Stomach (tissue), 8 donors: ENCODE measurements at regions not wholly inside any gene's neighbourhood (a gene's known extent, or its start where the extent isn't known, plus 50 kb on each side); places are given as distances from the start of the nearest gene placed in this dataset.
A peak's percentile ranks its signal among the peaks of the same experiment; 100 is the strongest.

Experiments
- DNase-seq, 2 donors: peaks; one replicate each; pipeline versions ENCODE4 v3.0.0 to v3.0.0-alpha.2; 2013 to 2019
- H3K27ac ChIP-seq, 5 donors: fragments of 200-600 bp in 4 of 5; sonication (generic) in 4 of 5; one replicate each; pipeline ENCODE4 v1.5.1; 2013 to 2019; ENCODE audit warnings: mild to moderate bottlenecking in 1 of 5, moderate library complexity in 1 of 5
- H3K27me3 ChIP-seq, 3 donors: fragments of 200-600 bp; sonication (generic); one replicate each; pipeline ENCODE4 v1.5.1; 2017 to 2019; ENCODE audit warnings: mixed run types in 1 of 3
- H3K36me3 ChIP-seq, 4 donors: fragments of 200-600 bp; sonication (generic); 1 replicate in 3 of 4; 2 replicates in 1 of 4; pipeline ENCODE4 v1.5.1; 2016 to 2019
- H3K4me1 ChIP-seq, 4 donors: fragments of 200-600 bp; sonication (generic); one replicate each; pipeline ENCODE4 v1.5.1; 2016 to 2019
- H3K4me3 ChIP-seq, 4 donors: fragments of 200-600 bp; sonication (generic) in 3 of 4; one replicate each; pipeline ENCODE4 v1.5.1; 2016 to 2019; ENCODE audit warnings: mild to moderate bottlenecking in 1 of 4
- H3K9me3 ChIP-seq, 4 donors: fragments of 200-600 bp; sonication (generic); one replicate each; pipeline ENCODE4 v1.5.1; 2016 to 2019
- EP300 ChIP-seq: sonication (generic); formaldehyde crosslinking; IDR thresholded peaks from one replicate; pipeline ENCODE4 v1.6.1; 2017; ENCODE audit warnings: antibody characterized with exemption
- POLR2A ChIP-seq, 4 donors: fragments of 450-650 bp; IDR thresholded peaks; one replicate each; pipeline ENCODE4 v1.6.1; 2016; ENCODE audit warnings: antibody characterized with exemption in 4 of 4, control low read depth in 2 of 4, mild to moderate bottlenecking in 1 of 4, moderate library complexity in 1 of 4
- POLR2AphosphoS5 ChIP-seq, 3 donors: sonication (generic); formaldehyde crosslinking; IDR thresholded peaks; one replicate each; pipeline ENCODE4 v1.6.1; 2016; ENCODE audit warnings: antibody characterized with exemption in 3 of 3
- WGBS, 5 donors: extraction: QIAGEN DNeasy Blood & Tissue Kit in 3 of 5; methylation state at CpG; one replicate each; pipeline versions ENCODE4 v1.1.5 to v1.1.7; 2013 to 2018; 5-methylcytosine and 5-hydroxymethylcytosine counted together
- intact Hi-C: fragments of 100-400 bp; cut with DNase I; formaldehyde crosslinking; loops from one replicate; pipeline ENCODE4 v1.15.1; 2023; ENCODE audit warnings: low total_unique reads
- TF ChIP-seq, protein P1 (sequence below), 7 experiments: fragments of 450-650 bp in 4 of 7; fragments of 200-600 bp in 3 of 7; sonication (generic) in 3 of 7; IDR thresholded peaks; one replicate each; pipeline ENCODE4 v1.5.1; 2016 to 2019; ENCODE audit warnings: antibody characterized with exemption in 7 of 7, control low read depth in 2 of 7, mild to moderate bottlenecking in 1 of 7
- donor health status: healthy with polysubstance abuse.
- donor health status: Bipolar disorder and iron deficiency.
- donor health status: healthy.

DNA sequence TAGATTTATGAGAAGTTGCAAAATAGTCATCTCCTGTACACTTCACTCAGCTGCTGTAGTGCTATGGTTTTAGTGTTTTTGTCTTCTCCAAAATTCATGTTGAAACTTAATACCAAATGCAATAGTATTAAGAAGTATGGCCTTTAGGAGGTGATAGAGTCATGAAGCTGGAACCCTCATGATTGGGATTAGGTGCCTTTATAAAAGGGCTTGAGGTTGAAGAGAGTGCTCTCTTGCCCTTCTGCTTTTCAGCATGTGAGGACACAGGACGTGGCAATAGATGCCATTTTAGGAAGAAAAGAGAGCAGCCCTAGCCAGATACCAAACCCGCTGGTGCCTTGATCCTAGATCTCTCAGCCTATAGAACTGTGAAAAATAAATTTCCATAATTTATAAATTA lies 87.6 kb downstream of the CTH start:
- no peaks in the 10 kb centered on the region for H3K27me3 ChIP-seq
- whole genome bisulfite sequencing, 5 donors = 31 to 41% (median 36%) methylated on average over 2 of the region's 2 CpGs
- no peak overlapping the region for H3K4me3 ChIP-seq
- H3K27ac ChIP-seq = no peak overlapping the region
- intact Hi-C loops = no loop called here
- TF ChIP-seq, protein P1, sequence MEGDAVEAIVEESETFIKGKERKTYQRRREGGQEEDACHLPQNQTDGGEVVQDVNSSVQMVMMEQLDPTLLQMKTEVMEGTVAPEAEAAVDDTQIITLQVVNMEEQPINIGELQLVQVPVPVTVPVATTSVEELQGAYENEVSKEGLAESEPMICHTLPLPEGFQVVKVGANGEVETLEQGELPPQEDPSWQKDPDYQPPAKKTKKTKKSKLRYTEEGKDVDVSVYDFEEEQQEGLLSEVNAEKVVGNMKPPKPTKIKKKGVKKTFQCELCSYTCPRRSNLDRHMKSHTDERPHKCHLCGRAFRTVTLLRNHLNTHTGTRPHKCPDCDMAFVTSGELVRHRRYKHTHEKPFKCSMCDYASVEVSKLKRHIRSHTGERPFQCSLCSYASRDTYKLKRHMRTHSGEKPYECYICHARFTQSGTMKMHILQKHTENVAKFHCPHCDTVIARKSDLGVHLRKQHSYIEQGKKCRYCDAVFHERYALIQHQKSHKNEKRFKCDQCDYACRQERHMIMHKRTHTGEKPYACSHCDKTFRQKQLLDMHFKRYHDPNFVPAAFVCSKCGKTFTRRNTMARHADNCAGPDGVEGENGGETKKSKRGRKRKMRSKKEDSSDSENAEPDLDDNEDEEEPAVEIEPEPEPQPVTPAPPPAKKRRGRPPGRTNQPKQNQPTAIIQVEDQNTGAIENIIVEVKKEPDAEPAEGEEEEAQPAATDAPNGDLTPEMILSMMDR (IDR thresholded peaks at IDR 0.05) = no peak
- TF ChIP-seq POLR2A (IDR thresholded peaks at IDR 0.05) (no peak), EP300 (no peak), POLR2AphosphoS5 (IDR thresholded peaks at IDR 0.05) (no peak)
- DNase-seq = no peak
- H3K4me1 ChIP-seq = peaks cover 0 to 6% (median 0%) of the 10 kb centered on the region in 4 donors
- no peaks in the 10 kb centered on the region for H3K9me3 ChIP-seq
- no peaks in the 10 kb centered on the region for H3K36me3 ChIP-seq

DNA sequence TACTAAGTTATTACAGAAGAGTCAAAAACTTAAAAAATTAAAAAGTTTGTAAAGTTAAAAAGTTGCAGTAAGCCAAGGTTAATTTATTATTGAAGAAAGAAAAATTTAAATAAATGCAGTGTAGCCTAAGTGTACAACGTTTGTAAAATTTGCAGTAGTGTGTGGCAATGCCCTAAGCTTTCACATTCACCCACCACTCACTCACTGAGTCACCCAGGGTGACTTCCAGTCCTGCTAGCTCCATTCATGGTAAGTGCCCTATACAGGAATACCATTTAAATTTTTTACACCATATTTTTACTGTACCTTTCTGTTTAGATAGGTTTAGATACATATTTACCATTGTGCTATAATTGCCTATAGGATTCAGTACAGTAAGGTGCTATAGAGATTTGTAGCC lies 88.6 kb downstream of the CTH start:
- Histone ChIP-seq H3K27me3 (no peaks in the 10 kb centered on the region), H3K4me1 (peaks cover 0 to 7% (median 3%) of the 10 kb centered on the region in 4 donors), H3K27ac (no peak overlapping the region), H3K9me3 (no peaks in the 10 kb centered on the region), H3K4me3 (no peak overlapping the region), H3K36me3 (no peaks in the 10 kb centered on the region)
- TF ChIP-seq POLR2AphosphoS5 (IDR thresholded peaks at IDR 0.05) (no peak), EP300 (no peak), POLR2A (IDR thresholded peaks at IDR 0.05) (no peak)
- TF ChIP-seq, protein P1 (IDR thresholded peaks at IDR 0.05) = no peak
- WGBS, 5 donors = 44 to 56% (median 50%) methylated on average over 1 of the region's 1 CpG
- no peak for DNase-seq
- intact Hi-C loops = no loop called here

DNA sequence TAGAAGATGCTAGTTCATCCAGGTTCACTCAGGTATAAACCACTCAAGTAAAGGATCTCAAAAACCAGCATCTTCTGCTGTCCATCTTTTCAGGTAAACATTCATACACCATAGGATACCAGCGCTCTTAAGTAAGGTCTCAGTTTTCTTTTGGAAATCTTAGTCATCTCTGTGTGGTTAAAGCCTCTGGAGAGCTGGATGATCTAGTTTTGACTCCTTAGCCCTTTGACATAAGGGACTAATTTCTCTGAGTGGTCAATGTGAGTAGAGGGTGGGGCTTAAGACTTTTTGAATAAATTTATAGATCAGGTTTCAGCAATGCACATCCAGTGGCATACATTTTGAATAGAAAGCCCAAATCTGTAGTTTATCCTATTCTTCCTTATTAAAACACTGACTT lies 92.3 kb downstream of the CTH start:
- Histone ChIP-seq H3K4me3 (no peak overlapping the region), H3K4me1 (peaks cover 0 to 12% (median 0%) of the 10 kb centered on the region in 4 donors), H3K27me3 (no peaks in the 10 kb centered on the region), H3K9me3 (no peaks in the 10 kb centered on the region), H3K27ac (no peak overlapping the region), H3K36me3 (no peaks in the 10 kb centered on the region)
- no peak for TF ChIP-seq POLR2AphosphoS5 (IDR thresholded peaks at IDR 0.05)
- no peak for TF ChIP-seq EP300
- TF ChIP-seq, protein P1 (IDR thresholded peaks at IDR 0.05) = no peak
- TF ChIP-seq POLR2A (IDR thresholded peaks at IDR 0.05) = no peak
- intact Hi-C loops = no loop called here
- DNase-seq = no peak
- 83 to 92% (median 88%) methylated on average over 1 of the region's 1 CpG for WGBS, 5 donors

DNA sequence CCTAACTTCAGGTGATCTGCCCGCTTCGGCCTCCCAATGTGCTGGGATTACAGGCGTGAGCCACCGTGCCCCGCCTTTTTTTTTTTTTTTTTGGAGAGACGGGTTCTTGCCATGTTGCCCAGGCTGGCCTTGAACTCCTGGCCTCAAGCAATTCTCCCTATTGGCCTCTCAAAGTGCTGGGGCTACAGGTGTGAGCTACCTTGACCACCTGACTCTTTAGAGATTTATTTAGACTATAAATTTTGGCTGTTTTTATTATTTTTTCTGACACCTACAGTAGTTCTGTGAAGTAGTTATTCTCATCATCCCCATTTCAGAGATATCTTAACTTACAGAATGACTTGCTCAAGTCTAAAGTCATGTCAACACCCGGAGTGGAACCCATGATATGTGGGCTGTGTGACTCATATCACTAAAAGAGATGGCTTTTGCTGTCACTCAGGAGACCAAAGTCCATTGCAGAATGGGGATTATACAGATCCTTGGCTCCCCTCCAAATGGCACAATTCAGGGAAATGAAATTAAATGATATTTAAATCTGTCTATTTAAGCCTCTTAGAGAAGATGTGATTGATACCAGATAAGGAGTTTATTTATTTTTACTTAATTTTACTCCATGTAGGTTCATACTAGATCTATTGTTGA lies 93.2 kb downstream of the CTH start:
- H3K9me3 ChIP-seq = no peaks in the 10 kb centered on the region
- no peaks in the 10 kb centered on the region for H3K36me3 ChIP-seq
- 81 to 87% (median 83%) methylated on average over 6 to 7 of the region's 7 CpGs for WGBS, 5 donors
- peaks cover 0 to 12% (median under 1%) of the 10 kb centered on the region in 4 donors for H3K4me1 ChIP-seq
- H3K27ac ChIP-seq = no peak overlapping the region
- no peak for TF ChIP-seq EP300
- TF ChIP-seq POLR2A (IDR thresholded peaks at IDR 0.05) = no peak
- TF ChIP-seq, protein P1 (IDR thresholded peaks at IDR 0.05) = no peak
- TF ChIP-seq POLR2AphosphoS5 (IDR thresholded peaks at IDR 0.05) = no peak
- peak in 1 of 2 donors; percentile 45 for DNase-seq
- H3K27me3 ChIP-seq = no peaks in the 10 kb centered on the region
- H3K4me3 ChIP-seq = no peak overlapping the region
- intact Hi-C loops = no loop called here
